Epidermal melanocyte (primary cell): ENCODE measurements at regions not wholly inside any gene's neighbourhood (a gene's known extent, or its start where the extent isn't known, plus 50 kb on each side); places are given as distances from the start of the nearest gene placed in this dataset.
A peak's percentile ranks its signal among the peaks of the same experiment; 100 is the strongest.
"Not testable (repeated sequence)": the region's sequence is repeated elsewhere in the genome, so short reads cannot be mapped to it uniquely, and the experiment has no call there.

Experiments
- DNase-seq: peaks from one replicate; pipeline ENCODE4 v3.0.0; 2011; ENCODE audit warnings: low spot score; ENCODE audit not compliant: insufficient read length

GRCh38 chr3:187475613-187476012 is 107.4 kb downstream of the RTP4 start:
- DNase-seq = not testable (repeated sequence)

- DNase-seq = no peak
Observed at GRCh38 chr3:187473778-187474406, 105.7 kb downstream of the RTP4 start.

GRCh38 chr3:187466306-187466705 is 98.1 kb downstream of the RTP4 start:
- not testable (repeated sequence) for DNase-seq

GRCh38 chr3:187465503-187465902 is 97.3 kb downstream of the RTP4 start:
- no peak for DNase-seq

- DNase-seq = no peak
Observed at GRCh38 chr3:187464682-187465081, 96.5 kb downstream of the RTP4 start.

GRCh38 chr3:187458921-187459320 is 90.7 kb downstream of the RTP4 start:
- no peak for DNase-seq

- DNase-seq = no peak
Observed at GRCh38 chr3:187458383-187458782, 90.2 kb downstream of the RTP4 start.

- DNase-seq = no peak
Observed at GRCh38 chr3:187456250-187456649, 88.1 kb downstream of the RTP4 start.

- no peak for DNase-seq
Observed at GRCh38 chr3:187454085-187454815, 86.1 kb downstream of the RTP4 start.

GRCh38 chr3:187450431-187451190 is 82.4 kb downstream of the RTP4 start:
- peak; percentile 61 for DNase-seq

- no peak for DNase-seq
Observed at GRCh38 chr3:187448674-187449073, 80.5 kb downstream of the RTP4 start.

- DNase-seq = no peak
Observed at GRCh38 chr3:187447737-187448136, 79.6 kb downstream of the RTP4 start.

GRCh38 chr3:187445356-187445755 is 77.2 kb downstream of the RTP4 start:
- no peak for DNase-seq

- DNase-seq = no peak
Observed at GRCh38 chr3:187434524-187434923, 66.3 kb downstream of the RTP4 start.

- DNase-seq = no peak
Observed at GRCh38 chr3:187430576-187430975, 62.4 kb downstream of the RTP4 start.
